ENCODE measurements at regions not wholly inside any gene's neighbourhood (a gene's known extent, or its start where the extent isn't known, plus 50 kb on each side); places are given as distances from the start of the nearest gene placed in this dataset.

DNA sequence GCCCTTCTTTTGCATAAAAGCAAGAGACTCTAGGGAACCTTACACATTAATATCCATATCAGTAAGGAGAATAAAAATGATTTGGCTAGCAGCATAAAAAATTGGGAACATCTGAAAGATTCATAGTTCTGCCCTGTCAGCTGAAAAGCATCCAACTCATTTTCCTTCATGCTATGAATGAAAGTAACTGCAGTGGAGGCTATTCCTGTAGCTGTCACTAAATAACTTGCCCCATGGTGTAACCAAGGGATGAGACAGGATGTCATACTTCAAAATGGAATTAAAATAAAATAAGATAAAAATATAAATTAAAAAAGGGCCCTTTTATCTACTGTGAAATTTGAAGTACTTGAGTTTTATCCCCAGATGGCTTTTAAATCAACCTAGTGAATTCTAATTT, 878.8 kb downstream of the C4orf33 start:
- intact Hi-C loops (cut with DNase I; ENCODE audit: low total_unique reads) = no loop called here
- Histone ChIP-seq H3K9me3 (peaks cover 0 to 3% (median 0%) of the 10 kb centered on the region in 3 donors), H3K27me3 (no peaks in the 10 kb centered on the region), H3K4me1 (no peaks in the 10 kb centered on the region), H3K4me3 (no peak overlapping the region), H3K36me3 (no peaks in the 10 kb centered on the region), H3K27ac (no peak overlapping the region)
- TF ChIP-seq, protein P1, sequence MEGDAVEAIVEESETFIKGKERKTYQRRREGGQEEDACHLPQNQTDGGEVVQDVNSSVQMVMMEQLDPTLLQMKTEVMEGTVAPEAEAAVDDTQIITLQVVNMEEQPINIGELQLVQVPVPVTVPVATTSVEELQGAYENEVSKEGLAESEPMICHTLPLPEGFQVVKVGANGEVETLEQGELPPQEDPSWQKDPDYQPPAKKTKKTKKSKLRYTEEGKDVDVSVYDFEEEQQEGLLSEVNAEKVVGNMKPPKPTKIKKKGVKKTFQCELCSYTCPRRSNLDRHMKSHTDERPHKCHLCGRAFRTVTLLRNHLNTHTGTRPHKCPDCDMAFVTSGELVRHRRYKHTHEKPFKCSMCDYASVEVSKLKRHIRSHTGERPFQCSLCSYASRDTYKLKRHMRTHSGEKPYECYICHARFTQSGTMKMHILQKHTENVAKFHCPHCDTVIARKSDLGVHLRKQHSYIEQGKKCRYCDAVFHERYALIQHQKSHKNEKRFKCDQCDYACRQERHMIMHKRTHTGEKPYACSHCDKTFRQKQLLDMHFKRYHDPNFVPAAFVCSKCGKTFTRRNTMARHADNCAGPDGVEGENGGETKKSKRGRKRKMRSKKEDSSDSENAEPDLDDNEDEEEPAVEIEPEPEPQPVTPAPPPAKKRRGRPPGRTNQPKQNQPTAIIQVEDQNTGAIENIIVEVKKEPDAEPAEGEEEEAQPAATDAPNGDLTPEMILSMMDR (IDR thresholded peaks at IDR 0.05) = no peak
- no peak for DNase-seq

DNA sequence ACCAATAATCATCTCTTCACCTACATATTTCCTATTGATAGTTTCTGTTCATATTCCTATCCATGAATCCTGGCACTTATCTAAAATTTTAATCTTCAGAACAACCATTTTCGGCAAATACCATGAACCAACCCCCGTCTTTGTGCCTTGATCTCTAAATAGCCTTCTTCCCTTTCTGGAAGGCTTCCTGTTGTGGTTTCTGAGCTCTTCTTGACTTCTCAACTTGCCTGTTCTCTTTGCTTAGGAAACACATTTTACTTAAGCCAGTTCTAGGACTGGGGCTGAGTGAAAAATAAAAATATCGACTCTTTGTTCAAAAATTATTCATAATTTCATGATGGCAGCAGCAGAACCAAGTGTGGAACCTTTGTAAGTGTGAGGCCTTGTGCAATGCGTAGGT, 882.4 kb downstream of the C4orf33 start:
- Histone ChIP-seq H3K36me3 (no peaks in the 10 kb centered on the region), H3K27me3 (no peaks in the 10 kb centered on the region), H3K27ac (no peak overlapping the region), H3K4me3 (no peak overlapping the region), H3K9me3 (no peaks in the 10 kb centered on the region), H3K4me1 (no peaks in the 10 kb centered on the region)
- TF ChIP-seq, protein P1 (IDR thresholded peaks at IDR 0.05) = no peak
- DNase-seq = no peak
- intact Hi-C loops (cut with DNase I; ENCODE audit: low total_unique reads) = no loop called here

DNA sequence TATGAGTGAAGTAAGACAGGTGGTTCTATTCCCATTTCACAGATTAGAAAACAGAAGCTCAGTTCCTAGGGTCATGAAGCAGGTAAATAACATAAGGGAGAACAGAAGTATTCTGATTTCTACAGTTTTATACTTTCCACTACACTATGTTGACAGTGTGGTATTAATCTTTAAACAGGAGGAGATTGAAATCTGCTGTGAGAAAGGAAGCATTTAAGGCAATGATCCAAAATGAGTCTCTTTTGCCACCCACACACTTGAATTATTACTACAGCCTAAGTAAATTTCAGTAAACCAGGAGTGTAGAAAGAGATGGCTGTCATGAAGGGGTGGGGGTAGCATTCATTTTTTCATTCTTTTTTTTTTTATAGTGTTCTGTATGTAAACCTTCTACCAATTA, 893.0 kb downstream of the C4orf33 start:
- H3K36me3 ChIP-seq = no peaks in the 10 kb centered on the region
- no peaks in the 10 kb centered on the region for H3K9me3 ChIP-seq
- H3K4me3 ChIP-seq = no peak overlapping the region
- no peaks in the 10 kb centered on the region for H3K27me3 ChIP-seq
- no peak for DNase-seq
- TF ChIP-seq, protein P1 (IDR thresholded peaks at IDR 0.05) = no peak
- H3K4me1 ChIP-seq = no peaks in the 10 kb centered on the region
- no peak overlapping the region for H3K27ac ChIP-seq
- intact Hi-C loops (cut with DNase I; ENCODE audit: low total_unique reads) = no loop called here

DNA sequence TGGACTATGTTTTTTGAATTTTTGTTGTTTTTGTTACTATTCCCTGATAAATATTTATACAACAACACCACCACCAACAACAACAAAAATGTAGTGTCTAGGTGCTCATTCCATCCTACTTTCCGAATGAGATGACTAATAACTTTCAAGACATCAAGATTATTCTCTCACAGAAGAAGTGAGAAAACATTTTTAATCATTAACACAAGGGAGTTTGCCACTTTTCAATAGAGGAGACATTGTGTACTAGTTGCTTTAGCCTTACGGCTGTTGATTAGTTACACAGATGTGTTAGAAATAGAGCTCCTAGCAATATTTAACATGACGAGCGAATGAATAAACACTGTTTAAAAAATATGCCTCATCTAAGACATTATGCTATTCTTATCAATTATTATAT, 898.8 kb downstream of the C4orf33 start:
- no peak overlapping the region for H3K4me3 ChIP-seq
- TF ChIP-seq, protein P1 (IDR thresholded peaks at IDR 0.05) = no peak
- no peaks in the 10 kb centered on the region for H3K36me3 ChIP-seq
- H3K27me3 ChIP-seq = no peaks in the 10 kb centered on the region
- H3K9me3 ChIP-seq = no peaks in the 10 kb centered on the region
- DNase-seq = no peak
- no peak overlapping the region for H3K27ac ChIP-seq
- no peaks in the 10 kb centered on the region for H3K4me1 ChIP-seq
- intact Hi-C loops (cut with DNase I; ENCODE audit: low total_unique reads) = no loop called here

DNA sequence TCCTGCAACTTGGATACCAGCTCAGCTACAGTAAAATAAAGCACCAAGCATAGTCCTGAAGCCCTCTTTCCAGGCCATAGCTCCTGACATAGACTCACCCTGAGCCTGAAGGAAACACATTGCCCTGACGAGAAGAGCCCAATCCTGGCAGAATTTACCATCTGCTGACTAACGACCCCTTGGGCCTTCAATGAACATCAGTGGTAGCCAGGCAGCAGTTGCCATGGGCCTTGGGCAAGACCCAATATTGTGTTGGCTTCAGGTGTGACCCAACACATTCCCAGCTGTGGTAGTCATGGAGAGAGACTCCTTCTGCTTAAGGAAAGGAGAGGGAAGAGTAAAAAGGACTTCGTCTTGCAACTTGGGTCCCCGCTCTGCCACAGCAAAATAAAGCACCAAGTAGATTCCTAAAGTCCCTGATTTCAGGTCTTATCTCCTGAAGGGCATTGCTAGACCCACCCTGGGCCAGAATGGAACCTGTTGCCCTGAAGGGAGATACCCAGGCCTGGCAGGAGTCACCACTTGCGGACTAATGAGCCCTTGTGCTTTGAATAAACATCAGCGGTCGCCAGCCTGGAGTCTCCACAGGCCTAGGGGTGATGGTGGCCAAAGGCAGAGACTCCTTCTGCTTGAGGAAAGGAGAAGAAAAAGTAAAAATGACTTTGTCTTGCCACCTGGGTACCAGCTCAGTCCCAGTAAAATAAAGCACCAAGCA, 902.6 kb downstream of the C4orf33 start:
- TF ChIP-seq, protein P1 (IDR thresholded peaks at IDR 0.05) = no peak
- Histone ChIP-seq H3K27me3 (no peaks in the 10 kb centered on the region), H3K4me3 (no peak overlapping the region), H3K4me1 (no peaks in the 10 kb centered on the region), H3K9me3 (no peaks in the 10 kb centered on the region), H3K36me3 (no peaks in the 10 kb centered on the region), H3K27ac (no peak overlapping the region)
- intact Hi-C loops (cut with DNase I; ENCODE audit: low total_unique reads) = no loop called here
- DNase-seq = no peak

DNA sequence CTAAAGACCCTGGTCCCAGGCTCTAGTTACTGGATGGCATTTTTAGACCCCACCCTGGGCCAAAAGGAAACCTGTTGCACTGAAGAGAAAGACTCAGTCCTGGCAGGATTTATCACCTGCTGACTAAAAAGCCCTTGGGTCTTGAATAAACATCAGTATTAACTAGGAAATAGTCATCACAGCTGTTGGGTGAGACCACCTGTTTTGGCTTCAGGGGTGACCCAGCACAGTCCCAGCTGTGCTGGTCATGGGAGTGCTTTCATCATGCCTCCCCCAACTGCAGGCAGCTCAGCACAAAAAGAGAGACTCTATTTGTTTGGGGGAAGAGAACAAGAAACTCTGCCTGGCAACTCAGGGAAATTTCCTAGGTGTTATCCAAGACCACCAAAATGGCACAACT, 903.2 kb downstream of the C4orf33 start:
- Histone ChIP-seq H3K36me3 (no peaks in the 10 kb centered on the region), H3K27me3 (no peaks in the 10 kb centered on the region), H3K4me1 (no peaks in the 10 kb centered on the region), H3K9me3 (no peaks in the 10 kb centered on the region), H3K4me3 (no peak overlapping the region), H3K27ac (no peak overlapping the region)
- TF ChIP-seq, protein P1 (IDR thresholded peaks at IDR 0.05) = no peak
- DNase-seq = no peak
- intact Hi-C loops (cut with DNase I; ENCODE audit: low total_unique reads) = no loop called here
